Sigmoid colon (tissue), 6 donors: ENCODE measurements at regions not wholly inside any gene's neighbourhood (a gene's known extent, or its start where the extent isn't known, plus 50 kb on each side); places are given as distances from the start of the nearest gene placed in this dataset.

Experiments used
- DNase-seq: peaks from one replicate; pipeline ENCODE4 v3.0.0-alpha.2; 2019
- H3K27ac ChIP-seq, 4 donors: fragments of 200-600 bp; sonication (generic); one replicate each; pipeline ENCODE4 v1.5.1; 2016 to 2019; ENCODE audit warnings: mild to moderate bottlenecking in 1 of 4
- H3K27me3 ChIP-seq, 3 donors: fragments of 200-600 bp; sonication (generic); one replicate each; pipeline ENCODE4 v1.5.1; 2019; ENCODE audit warnings: mild to moderate bottlenecking in 1 of 3
- H3K36me3 ChIP-seq, 4 donors: fragments of 200-600 bp; sonication (generic); one replicate each; pipeline ENCODE4 v1.5.1; 2016 to 2019
- H3K4me1 ChIP-seq, 4 donors: fragments of 200-600 bp; sonication (generic); one replicate each; pipeline ENCODE4 v1.5.1; 2017 to 2019
- H3K4me3 ChIP-seq, 4 donors: fragments of 200-600 bp; sonication (generic); one replicate each; pipeline ENCODE4 v1.5.1; 2017 to 2019; ENCODE audit warnings: mild to moderate bottlenecking in 2 of 4, moderate library complexity in 1 of 4
- H3K9me3 ChIP-seq, 4 donors: fragments of 200-600 bp in 3 of 4; sonication (generic) in 3 of 4; one replicate each; pipeline versions ENCODE4 v1.5.1 to v1.6.1; 2013 to 2019
- EP300 ChIP-seq, 4 donors: sonication (generic); formaldehyde crosslinking; IDR thresholded peaks; one replicate each; pipeline ENCODE4 v1.6.1; 2017; ENCODE audit warnings: antibody characterized with exemption in 4 of 4
- POLR2A ChIP-seq, 2 donors: fragments of 450-650 bp; IDR thresholded peaks; one replicate each; pipeline ENCODE4 v1.6.1; 2016; ENCODE audit warnings: antibody characterized with exemption in 2 of 2, mild to moderate bottlenecking in 2 of 2, moderate library complexity in 2 of 2
- POLR2AphosphoS5 ChIP-seq, 4 donors: sonication (generic); formaldehyde crosslinking; IDR thresholded peaks; one replicate each; pipeline ENCODE4 v1.6.1; 2017; ENCODE audit warnings: antibody characterized with exemption in 4 of 4
- WGBS, 2 donors: extraction: QIAGEN DNeasy Blood & Tissue Kit; methylation state at CpG; one replicate each; pipeline ENCODE4 v1.1.7; 2013; 5-methylcytosine and 5-hydroxymethylcytosine counted together
- intact Hi-C: fragments of 100-400 bp; cut with DNase I; formaldehyde crosslinking; loops from one replicate; pipeline ENCODE4 v1.15.1; 2023
- TF ChIP-seq, protein P1 (sequence below), 4 experiments: fragments of 450-650 bp in 3 of 4; fragments of 200-600 bp in 1 of 4; IDR thresholded peaks; one replicate each; pipeline ENCODE4 v1.5.1; 2016 to 2019; ENCODE audit warnings: antibody characterized with exemption in 4 of 4, mild to moderate bottlenecking in 3 of 4, moderate library complexity in 2 of 4
- donor health status: healthy with polysubstance abuse.
- donor health status: healthy.

DNA sequence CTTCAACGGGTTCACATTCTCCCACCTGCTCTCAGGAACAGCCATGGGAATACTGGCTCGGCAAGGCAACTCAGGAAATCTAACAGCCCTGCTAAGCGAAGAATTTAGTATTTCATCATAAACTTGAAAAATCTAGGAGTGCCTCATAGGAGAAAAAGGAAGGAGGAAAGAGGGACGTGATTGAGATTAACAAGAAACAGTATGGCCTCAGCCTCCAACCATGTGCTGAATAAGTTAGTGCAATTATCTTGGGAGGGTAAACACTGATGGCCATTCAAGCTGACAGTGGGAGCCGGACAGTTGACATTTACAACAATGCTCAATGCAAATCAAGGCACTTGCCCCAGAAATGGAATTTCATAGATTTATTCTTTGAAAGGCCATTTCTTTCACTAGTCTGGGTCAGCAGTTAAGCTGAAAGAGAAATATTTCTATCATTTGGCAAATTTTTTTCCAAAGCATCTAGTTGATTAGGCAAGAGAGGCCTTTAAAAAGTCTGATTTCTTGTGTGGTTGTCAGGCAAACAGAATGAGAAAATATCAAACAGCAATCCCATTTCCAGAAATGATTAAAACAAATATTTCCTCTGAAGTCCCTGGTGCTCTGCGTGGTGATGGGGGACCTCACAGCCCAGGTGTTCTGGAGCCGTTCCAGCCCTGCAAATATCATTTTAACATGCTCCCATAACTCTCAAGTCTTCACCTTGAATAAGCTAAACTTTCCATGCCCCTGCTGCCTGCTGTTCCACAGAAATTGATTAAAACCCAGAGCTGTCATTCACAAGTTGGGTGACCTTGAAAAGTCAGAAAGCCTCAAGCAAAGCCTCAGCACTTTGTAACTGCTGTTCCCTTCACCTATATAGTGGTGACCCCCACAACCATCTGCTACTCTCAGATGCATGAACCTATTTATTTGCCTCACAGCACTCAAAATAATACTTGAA is 121.6 kb downstream of the PHLDA1 start:
- Histone ChIP-seq H3K27me3 (no peaks in the 10 kb centered on the region), H3K4me3 (no peak overlapping the region), H3K4me1 (peaks cover 0 to 17% (median 13%) of the 10 kb centered on the region in 4 donors), H3K27ac (no peak overlapping the region), H3K36me3 (no peaks in the 10 kb centered on the region), H3K9me3 (no peaks in the 10 kb centered on the region)
- no peak for DNase-seq
- WGBS, 2 donors, result 62 to 73% methylated on average over 7 of the region's 7 CpGs
- no peak for TF ChIP-seq POLR2A (IDR thresholded peaks at IDR 0.05)
- TF ChIP-seq, protein P1, sequence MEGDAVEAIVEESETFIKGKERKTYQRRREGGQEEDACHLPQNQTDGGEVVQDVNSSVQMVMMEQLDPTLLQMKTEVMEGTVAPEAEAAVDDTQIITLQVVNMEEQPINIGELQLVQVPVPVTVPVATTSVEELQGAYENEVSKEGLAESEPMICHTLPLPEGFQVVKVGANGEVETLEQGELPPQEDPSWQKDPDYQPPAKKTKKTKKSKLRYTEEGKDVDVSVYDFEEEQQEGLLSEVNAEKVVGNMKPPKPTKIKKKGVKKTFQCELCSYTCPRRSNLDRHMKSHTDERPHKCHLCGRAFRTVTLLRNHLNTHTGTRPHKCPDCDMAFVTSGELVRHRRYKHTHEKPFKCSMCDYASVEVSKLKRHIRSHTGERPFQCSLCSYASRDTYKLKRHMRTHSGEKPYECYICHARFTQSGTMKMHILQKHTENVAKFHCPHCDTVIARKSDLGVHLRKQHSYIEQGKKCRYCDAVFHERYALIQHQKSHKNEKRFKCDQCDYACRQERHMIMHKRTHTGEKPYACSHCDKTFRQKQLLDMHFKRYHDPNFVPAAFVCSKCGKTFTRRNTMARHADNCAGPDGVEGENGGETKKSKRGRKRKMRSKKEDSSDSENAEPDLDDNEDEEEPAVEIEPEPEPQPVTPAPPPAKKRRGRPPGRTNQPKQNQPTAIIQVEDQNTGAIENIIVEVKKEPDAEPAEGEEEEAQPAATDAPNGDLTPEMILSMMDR (IDR thresholded peaks at IDR 0.05), result no peak
- no peak for TF ChIP-seq POLR2AphosphoS5 (IDR thresholded peaks at IDR 0.05)
- TF ChIP-seq EP300 (IDR thresholded peaks at IDR 0.05), result no peak
- intact Hi-C loops, result loop anchor here (5.0 kb wide), 1 partner anchor 127 kb away; no protein-coding TSS in a partner anchor

DNA sequence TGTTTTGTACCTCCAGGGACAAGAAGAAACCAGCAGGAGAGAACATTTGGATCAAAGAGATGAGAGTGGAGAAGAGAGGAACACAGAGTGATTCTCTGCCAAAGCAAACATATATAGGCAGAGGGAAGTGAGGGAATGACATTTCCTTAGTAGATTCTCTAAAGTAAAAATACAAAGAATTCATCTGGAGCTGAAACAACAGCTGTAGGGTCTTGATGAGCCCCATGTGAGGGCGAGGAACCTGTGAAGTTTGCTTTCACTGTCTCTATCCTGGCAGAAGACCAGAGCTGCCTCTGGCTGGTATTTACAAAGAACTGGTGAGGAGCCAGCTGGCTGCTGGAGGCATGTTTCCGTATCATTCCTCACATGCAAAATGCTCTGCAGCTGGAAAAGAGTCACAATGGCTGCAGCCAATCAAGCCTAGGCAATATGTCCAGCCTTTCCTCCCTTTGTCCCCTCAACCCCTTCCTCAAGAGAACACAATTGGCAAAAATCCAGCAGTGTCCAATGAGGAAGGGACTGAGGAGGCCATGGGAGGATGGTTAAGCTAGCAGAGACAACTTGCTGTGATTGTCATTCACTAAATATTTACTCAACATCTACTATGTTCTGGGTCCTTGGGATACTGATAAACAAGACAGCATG is 122.5 kb downstream of the PHLDA1 start:
- 15 to 51% methylated on average over 2 of the region's 2 CpGs for WGBS, 2 donors
- no peaks in the 10 kb centered on the region for H3K36me3 ChIP-seq
- TF ChIP-seq POLR2AphosphoS5 (IDR thresholded peaks at IDR 0.05) (peak; percentile 11 to 64 (median 40)), POLR2A (IDR thresholded peaks at IDR 0.05) (no peak)
- no peaks in the 10 kb centered on the region for H3K9me3 ChIP-seq
- intact Hi-C loops, result loop anchor here (5.0 kb wide), 1 partner anchor 128 kb away; no protein-coding TSS in a partner anchor
- H3K4me1 ChIP-seq, result peaks cover 0 to 17% (median 13%) of the 10 kb centered on the region in 4 donors
- no peak overlapping the region for H3K4me3 ChIP-seq
- H3K27me3 ChIP-seq, result no peaks in the 10 kb centered on the region
- H3K27ac ChIP-seq, result peak overlapping the region; percentile 24 to 59 (median 31)
- peak; percentile 85 for DNase-seq

DNA sequence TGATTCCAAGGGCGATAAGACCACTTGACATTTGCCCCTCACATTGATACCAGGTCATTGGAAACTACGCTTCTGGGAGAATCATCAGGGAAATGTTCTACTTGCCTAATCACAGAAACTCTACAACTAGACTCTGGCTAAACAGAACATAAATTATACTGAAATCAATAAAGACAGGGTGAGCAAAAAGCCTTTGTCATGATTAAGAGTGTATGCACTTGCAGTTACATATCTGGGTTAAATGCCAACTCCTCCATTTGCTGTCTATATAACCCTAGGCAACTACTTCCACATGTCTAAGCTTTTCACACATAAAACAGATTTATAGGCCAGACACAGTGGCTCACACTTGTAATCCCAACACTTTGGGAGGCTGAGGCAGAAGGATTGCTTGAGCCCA is 125.7 kb downstream of the PHLDA1 start:
- Histone ChIP-seq H3K36me3 (no peaks in the 10 kb centered on the region), H3K27ac (no peak overlapping the region), H3K4me1 (peaks cover 0 to 17% (median 13%) of the 10 kb centered on the region in 4 donors), H3K4me3 (no peak overlapping the region), H3K9me3 (no peaks in the 10 kb centered on the region), H3K27me3 (no peaks in the 10 kb centered on the region)
- DNase-seq, result no peak
- intact Hi-C loops, result loop anchor here (5.0 kb wide), 1 partner anchor 131 kb away; no protein-coding TSS in a partner anchor
- TF ChIP-seq, protein P1 (IDR thresholded peaks at IDR 0.05), result no peak
- TF ChIP-seq POLR2A (IDR thresholded peaks at IDR 0.05), result no peak
- 89 to 97% methylated on average over 2 of the region's 2 CpGs for WGBS, 2 donors

DNA sequence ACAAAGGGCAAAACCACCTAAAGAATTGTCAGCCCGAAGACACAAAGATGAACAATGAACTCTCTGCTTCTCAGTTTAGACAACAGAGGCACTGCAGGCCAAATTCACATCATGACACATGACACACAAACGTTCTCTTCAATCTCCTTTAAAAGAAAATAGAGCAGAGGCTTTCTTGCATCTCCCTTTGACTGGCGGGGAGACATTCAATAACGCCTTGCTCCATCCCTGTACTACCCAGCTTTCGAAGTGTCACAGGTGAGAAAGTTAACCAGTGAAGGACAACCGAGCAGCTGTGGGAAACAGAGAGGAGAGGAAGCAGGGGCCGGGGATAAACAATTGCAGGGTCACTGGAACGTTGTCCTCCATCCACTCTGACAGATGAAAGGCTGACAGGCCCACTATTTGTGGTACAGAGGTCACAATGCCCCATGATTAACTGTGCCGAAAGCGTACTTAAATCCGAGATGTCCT is 130.8 kb downstream of the PHLDA1 start:
- H3K4me1 ChIP-seq, result no peaks in the 10 kb centered on the region
- H3K27me3 ChIP-seq, result no peaks in the 10 kb centered on the region
- no peaks in the 10 kb centered on the region for H3K36me3 ChIP-seq
- DNase-seq, result no peak
- no peak overlapping the region for H3K4me3 ChIP-seq
- WGBS, 2 donors, result 82% methylated on average over 11 of the region's 11 CpGs
- intact Hi-C loops, result no loop called here
- TF ChIP-seq POLR2AphosphoS5 (IDR thresholded peaks at IDR 0.05), result no peak
- no peak for TF ChIP-seq POLR2A (IDR thresholded peaks at IDR 0.05)
- TF ChIP-seq EP300 (IDR thresholded peaks at IDR 0.05), result no peak
- TF ChIP-seq, protein P1 (IDR thresholded peaks at IDR 0.05), result no peak
- no peaks in the 10 kb centered on the region for H3K9me3 ChIP-seq
- no peak overlapping the region for H3K27ac ChIP-seq

DNA sequence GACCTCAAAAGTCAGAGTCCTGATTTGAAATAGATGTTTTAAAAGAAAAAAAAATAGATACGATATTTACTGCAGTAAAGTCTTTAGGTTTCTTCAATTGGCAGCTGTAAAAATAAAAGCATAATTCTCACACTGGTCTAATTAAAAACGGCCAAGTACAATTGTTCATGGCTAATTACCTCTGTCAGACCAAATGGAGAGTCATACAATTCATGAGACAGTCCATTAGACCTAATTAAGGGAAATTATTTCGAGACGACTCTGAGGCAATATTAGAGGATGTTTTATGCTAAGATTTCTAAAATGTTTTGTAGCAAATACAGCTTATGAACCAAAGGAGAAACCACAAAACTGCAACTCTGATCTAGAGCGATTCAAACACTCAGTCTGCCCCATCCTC is 131.3 kb downstream of the PHLDA1 start:
- no peak overlapping the region for H3K4me3 ChIP-seq
- intact Hi-C loops, result no loop called here
- 72 to 78% methylated on average over 5 of the region's 5 CpGs for WGBS, 2 donors

More for the DNA sequence above, 131.3 kb downstream of the PHLDA1 start:
- H3K27ac ChIP-seq, result no peak overlapping the region
- no peaks in the 10 kb centered on the region for H3K27me3 ChIP-seq
- DNase-seq, result no peak
- no peak for TF ChIP-seq EP300 (IDR thresholded peaks at IDR 0.05)
- TF ChIP-seq, protein P1 (IDR thresholded peaks at IDR 0.05), result no peak
- TF ChIP-seq POLR2AphosphoS5 (IDR thresholded peaks at IDR 0.05), result no peak
- no peak for TF ChIP-seq POLR2A (IDR thresholded peaks at IDR 0.05)
- H3K4me1 ChIP-seq, result no peaks in the 10 kb centered on the region
- no peaks in the 10 kb centered on the region for H3K9me3 ChIP-seq
- no peaks in the 10 kb centered on the region for H3K36me3 ChIP-seq
